ENCODE measurements at regions not wholly inside any gene's neighbourhood (a gene's known extent, or its start where the extent isn't known, plus 50 kb on each side); places are given as distances from the start of the nearest gene placed in this dataset.

DNA sequence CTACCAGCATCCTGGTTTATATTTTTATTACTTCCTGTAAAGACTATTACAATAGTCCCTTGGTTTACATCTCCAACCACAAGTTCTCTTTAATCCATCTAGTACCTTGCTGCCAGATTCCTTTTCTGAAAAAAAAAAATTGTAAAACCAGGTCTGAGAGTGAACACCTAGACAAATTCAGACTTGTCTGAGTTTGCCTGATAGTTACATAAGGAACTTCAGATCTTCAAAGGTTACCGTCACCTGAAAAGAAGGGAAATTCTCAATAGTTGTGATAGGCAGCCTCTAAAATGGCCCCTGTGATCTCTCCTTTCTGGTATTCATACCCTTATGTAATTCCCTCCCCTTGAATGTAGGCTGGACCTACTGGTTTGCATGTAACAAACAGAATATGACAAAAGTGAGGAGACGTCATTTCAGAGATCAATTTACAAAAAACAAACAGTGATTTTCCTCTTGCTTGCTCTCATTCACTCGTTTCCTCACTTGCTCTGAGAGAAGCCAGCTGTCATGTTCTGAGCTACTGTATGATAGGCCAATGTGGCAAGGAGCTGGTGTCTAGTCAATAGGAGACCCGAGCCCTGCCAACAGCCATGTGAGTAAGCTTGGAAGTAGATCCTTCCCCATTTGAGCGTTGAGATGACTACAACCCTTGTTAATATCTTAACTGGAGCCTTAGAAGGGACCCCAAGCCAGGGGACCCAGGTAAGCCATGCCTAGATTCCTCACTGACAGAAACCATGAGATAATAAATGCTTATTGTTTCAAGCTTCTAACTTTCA is 110.9 kb upstream of the LSM8 start:
- TF ChIP-seq, protein P1, sequence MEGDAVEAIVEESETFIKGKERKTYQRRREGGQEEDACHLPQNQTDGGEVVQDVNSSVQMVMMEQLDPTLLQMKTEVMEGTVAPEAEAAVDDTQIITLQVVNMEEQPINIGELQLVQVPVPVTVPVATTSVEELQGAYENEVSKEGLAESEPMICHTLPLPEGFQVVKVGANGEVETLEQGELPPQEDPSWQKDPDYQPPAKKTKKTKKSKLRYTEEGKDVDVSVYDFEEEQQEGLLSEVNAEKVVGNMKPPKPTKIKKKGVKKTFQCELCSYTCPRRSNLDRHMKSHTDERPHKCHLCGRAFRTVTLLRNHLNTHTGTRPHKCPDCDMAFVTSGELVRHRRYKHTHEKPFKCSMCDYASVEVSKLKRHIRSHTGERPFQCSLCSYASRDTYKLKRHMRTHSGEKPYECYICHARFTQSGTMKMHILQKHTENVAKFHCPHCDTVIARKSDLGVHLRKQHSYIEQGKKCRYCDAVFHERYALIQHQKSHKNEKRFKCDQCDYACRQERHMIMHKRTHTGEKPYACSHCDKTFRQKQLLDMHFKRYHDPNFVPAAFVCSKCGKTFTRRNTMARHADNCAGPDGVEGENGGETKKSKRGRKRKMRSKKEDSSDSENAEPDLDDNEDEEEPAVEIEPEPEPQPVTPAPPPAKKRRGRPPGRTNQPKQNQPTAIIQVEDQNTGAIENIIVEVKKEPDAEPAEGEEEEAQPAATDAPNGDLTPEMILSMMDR (conservative IDR thresholded peaks at IDR 0.05): no peak
- Histone ChIP-seq H3K4me1 (ENCODE audit: control insufficient read depth, insufficient read depth, low read length) (no peaks in the 10 kb centered on the region), H3K36me3 (ENCODE audit: control insufficient read depth, insufficient read depth, low read length) (no peaks in the 10 kb centered on the region), H3K27ac (ENCODE audit: low read depth, low read length) (no peak overlapping the region), H3K4me3 (ENCODE audit: low read length) (no peak overlapping the region), H3K9me3 (ENCODE audit: control insufficient read depth, low read length) (no peaks in the 10 kb centered on the region), H3K9ac (ENCODE audit: extremely low read depth, low read length, poor library complexity, severe bottlenecking) (no peak overlapping the region), H3K27me3 (ENCODE audit: control insufficient read depth, insufficient read depth, low read length, poor library complexity, severe bottlenecking) (no peaks in the 10 kb centered on the region)
- no peaks in the 10 kb centered on the region for H3K4me1 Mint-ChIP-seq
- 67 to 71% methylated on average over 3 to 4 of the region's 5 CpGs for WGBS, 2 experiments (ENCODE audit: insufficient coverage in 1 of 2, insufficient read length in 1 of 2)
- no peak for DNase-seq
- no peak overlapping the region for H3K4me3 Mint-ChIP-seq
- no peaks in the 10 kb centered on the region for H3K36me3 Mint-ChIP-seq (ENCODE audit: low read depth)
- no peaks in the 10 kb centered on the region for H3K9me3 Mint-ChIP-seq
- H3K27ac Mint-ChIP-seq: no peak overlapping the region
- no peaks in the 10 kb centered on the region for H3K27me3 Mint-ChIP-seq (ENCODE audit: insufficient read depth)

DNA sequence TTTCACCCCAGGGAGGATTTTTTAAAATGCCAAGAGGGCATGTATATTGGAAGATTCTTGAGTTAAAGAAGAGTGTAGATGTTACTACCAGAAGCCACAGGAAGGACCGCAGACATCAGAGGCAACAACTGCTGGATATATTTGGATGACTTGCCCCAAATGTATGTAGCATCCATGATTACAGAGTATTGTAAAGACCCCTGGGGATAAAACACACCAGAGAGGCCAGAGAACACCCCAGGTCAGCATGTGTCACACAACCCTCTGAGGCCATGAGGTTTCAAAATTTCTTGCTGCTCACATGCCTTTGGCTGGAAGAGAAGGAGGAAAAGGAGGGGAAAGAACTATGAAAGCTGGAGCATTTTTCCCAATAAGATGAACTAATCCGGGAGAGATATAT is 108.0 kb upstream of the LSM8 start:
- no peak for DNase-seq
- no peaks in the 10 kb centered on the region for H3K36me3 ChIP-seq (ENCODE audit: control insufficient read depth, insufficient read depth, low read length)
- no peaks in the 10 kb centered on the region for H3K4me1 Mint-ChIP-seq
- no peak overlapping the region for H3K4me3 ChIP-seq (ENCODE audit: low read length)
- H3K27ac ChIP-seq (ENCODE audit: low read depth, low read length): no peak overlapping the region
- H3K9me3 ChIP-seq (ENCODE audit: control insufficient read depth, low read length): no peaks in the 10 kb centered on the region
- no peaks in the 10 kb centered on the region for H3K4me1 ChIP-seq (ENCODE audit: control insufficient read depth, insufficient read depth, low read length)
- H3K4me3 Mint-ChIP-seq: no peak overlapping the region
- no peaks in the 10 kb centered on the region for H3K27me3 ChIP-seq (ENCODE audit: control insufficient read depth, insufficient read depth, low read length, poor library complexity, severe bottlenecking)
- no peaks in the 10 kb centered on the region for H3K9me3 Mint-ChIP-seq
- H3K9ac ChIP-seq (ENCODE audit: extremely low read depth, low read length, poor library complexity, severe bottlenecking): no peak overlapping the region
- 98 to 100% methylated on average over 1 to 2 of the region's 2 CpGs for WGBS, 2 experiments (ENCODE audit: insufficient coverage in 1 of 2, insufficient read length in 1 of 2)
- TF ChIP-seq, protein P1 (conservative IDR thresholded peaks at IDR 0.05): no peak
- H3K27ac Mint-ChIP-seq: no peak overlapping the region
- H3K36me3 Mint-ChIP-seq (ENCODE audit: low read depth): no peaks in the 10 kb centered on the region
- H3K27me3 Mint-ChIP-seq (ENCODE audit: insufficient read depth): no peaks in the 10 kb centered on the region

DNA sequence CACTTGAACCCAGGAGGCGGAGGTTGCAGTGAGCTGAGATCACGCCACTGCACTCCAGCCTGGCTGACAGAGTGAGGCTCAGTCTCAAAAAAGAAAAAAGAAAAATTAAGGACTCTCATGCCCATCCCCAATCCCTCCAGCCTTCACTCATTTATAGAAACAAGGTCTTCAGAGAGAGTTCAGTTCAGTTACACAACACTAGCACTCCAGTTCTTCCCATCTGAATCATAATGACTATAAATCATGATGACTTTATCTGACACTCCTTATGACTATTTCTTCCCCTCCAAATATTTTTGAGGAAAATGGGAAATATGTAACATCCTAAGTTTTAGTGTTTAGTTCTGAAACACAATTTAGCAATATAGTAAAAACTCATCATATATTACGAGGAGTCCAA is 107.4 kb upstream of the LSM8 start:
- Histone ChIP-seq H3K9ac (ENCODE audit: extremely low read depth, low read length, poor library complexity, severe bottlenecking) (no peak overlapping the region), H3K9me3 (ENCODE audit: control insufficient read depth, low read length) (no peaks in the 10 kb centered on the region), H3K27me3 (ENCODE audit: control insufficient read depth, insufficient read depth, low read length, poor library complexity, severe bottlenecking) (no peaks in the 10 kb centered on the region), H3K36me3 (ENCODE audit: control insufficient read depth, insufficient read depth, low read length) (no peaks in the 10 kb centered on the region), H3K4me1 (ENCODE audit: control insufficient read depth, insufficient read depth, low read length) (no peaks in the 10 kb centered on the region), H3K27ac (ENCODE audit: low read depth, low read length) (no peak overlapping the region), H3K4me3 (ENCODE audit: low read length) (no peak overlapping the region)
- Mint-ChIP-seq H3K36me3 (ENCODE audit: low read depth) (no peaks in the 10 kb centered on the region), H3K9me3 (no peaks in the 10 kb centered on the region), H3K27me3 (ENCODE audit: insufficient read depth) (no peaks in the 10 kb centered on the region), H3K27ac (no peak overlapping the region), H3K4me1 (no peaks in the 10 kb centered on the region), H3K4me3 (no peak overlapping the region)
- TF ChIP-seq, protein P1 (conservative IDR thresholded peaks at IDR 0.05): no peak
- 94 to 97% methylated on average over 2 to 3 of the region's 3 CpGs for WGBS, 2 experiments (ENCODE audit: insufficient coverage in 1 of 2, insufficient read length in 1 of 2)
- no peak for DNase-seq
